NCI-H510A treated with DMSO at 0.1 percent for 48 hours (cell line): ENCODE measurements at regions not wholly inside any gene's neighbourhood (a gene's known extent, or its start where the extent isn't known, plus 50 kb on each side); places are given as distances from the start of the nearest gene placed in this dataset.

Source experiments
- DNase-seq: peaks from one replicate; lab custom pipeline; 2025; lab: John Stamatoyannopoulos, UW

- no peak for DNase-seq
Observed at GRCh38 chr13:65034266-65034665, 2195.9 kb downstream of the PCDH9 start.

GRCh38 chr13:65032825-65033224 is 2197.3 kb downstream of the PCDH9 start:
- DNase-seq = no peak

GRCh38 chr13:65028101-65028500 is 2202.0 kb downstream of the PCDH9 start:
- no peak for DNase-seq

GRCh38 chr13:65026505-65026904 is 2203.6 kb downstream of the PCDH9 start:
- no peak for DNase-seq

GRCh38 chr13:65011378-65011777 is 2218.8 kb downstream of the PCDH9 start:
- no peak for DNase-seq

GRCh38 chr13:64997438-64997837 is 2232.7 kb downstream of the PCDH9 start:
- DNase-seq = no peak

- no peak for DNase-seq
Observed at GRCh38 chr13:64993514-64994164, 2236.5 kb downstream of the PCDH9 start.

- DNase-seq = no peak
Observed at GRCh38 chr13:64992314-64992713, 2237.8 kb downstream of the PCDH9 start.

GRCh38 chr13:64985075-64985474 is 2245.1 kb downstream of the PCDH9 start:
- DNase-seq = no peak

GRCh38 chr13:64962404-64962803 is 2267.7 kb downstream of the PCDH9 start:
- DNase-seq = no peak

- DNase-seq = no peak
Observed at GRCh38 chr13:64959276-64959675, 2270.9 kb downstream of the PCDH9 start.

- DNase-seq = no peak
Observed at GRCh38 chr13:64958106-64958505, 2272.0 kb downstream of the PCDH9 start.

GRCh38 chr13:64938660-64939059 is 2291.5 kb downstream of the PCDH9 start:
- no peak for DNase-seq

GRCh38 chr13:64937302-64937701 is 2292.8 kb downstream of the PCDH9 start:
- DNase-seq = no peak

- no peak for DNase-seq
Observed at GRCh38 chr13:64936879-64937278, 2293.3 kb downstream of the PCDH9 start.

GRCh38 chr13:64935441-64935840 is 2294.7 kb downstream of the PCDH9 start:
- no peak for DNase-seq

GRCh38 chr13:64934569-64935362 is 2295.4 kb downstream of the PCDH9 start:
- DNase-seq = no peak

GRCh38 chr13:64930636-64931035 is 2299.5 kb downstream of the PCDH9 start:
- no peak for DNase-seq

GRCh38 chr13:64928696-64929499 is 2301.2 kb downstream of the PCDH9 start:
- DNase-seq = no peak

- DNase-seq = no peak
Observed at GRCh38 chr13:64925727-64926126, 2304.4 kb downstream of the PCDH9 start.

- no peak for DNase-seq
Observed at GRCh38 chr13:64925284-64925683, 2304.9 kb downstream of the PCDH9 start.

- no peak for DNase-seq
Observed at GRCh38 chr13:64924401-64924800, 2305.7 kb downstream of the PCDH9 start.

GRCh38 chr13:64917566-64917965 is 2312.6 kb downstream of the PCDH9 start:
- DNase-seq = no peak
